NOMO-1 treated with dmso at 0.1 percent for 144 hours (cell line): ENCODE measurements at regions not wholly inside any gene's neighbourhood (a gene's known extent, or its start where the extent isn't known, plus 50 kb on each side); places are given as distances from the start of the nearest gene placed in this dataset.
"Not testable (repeated sequence)": the region's sequence is repeated elsewhere in the genome, so short reads cannot be mapped to it uniquely, and the experiment has no call there.

Experiments used
- DNase-seq: peaks from one replicate; lab custom pipeline; 2025; ENCODE audit not compliant: unreplicated experiment; lab: John Stamatoyannopoulos, UW

GRCh38 chr12:8389296-8389695 lies 66.5 kb upstream of the CLEC6A start:
- DNase-seq, result not testable (repeated sequence)

DNA sequence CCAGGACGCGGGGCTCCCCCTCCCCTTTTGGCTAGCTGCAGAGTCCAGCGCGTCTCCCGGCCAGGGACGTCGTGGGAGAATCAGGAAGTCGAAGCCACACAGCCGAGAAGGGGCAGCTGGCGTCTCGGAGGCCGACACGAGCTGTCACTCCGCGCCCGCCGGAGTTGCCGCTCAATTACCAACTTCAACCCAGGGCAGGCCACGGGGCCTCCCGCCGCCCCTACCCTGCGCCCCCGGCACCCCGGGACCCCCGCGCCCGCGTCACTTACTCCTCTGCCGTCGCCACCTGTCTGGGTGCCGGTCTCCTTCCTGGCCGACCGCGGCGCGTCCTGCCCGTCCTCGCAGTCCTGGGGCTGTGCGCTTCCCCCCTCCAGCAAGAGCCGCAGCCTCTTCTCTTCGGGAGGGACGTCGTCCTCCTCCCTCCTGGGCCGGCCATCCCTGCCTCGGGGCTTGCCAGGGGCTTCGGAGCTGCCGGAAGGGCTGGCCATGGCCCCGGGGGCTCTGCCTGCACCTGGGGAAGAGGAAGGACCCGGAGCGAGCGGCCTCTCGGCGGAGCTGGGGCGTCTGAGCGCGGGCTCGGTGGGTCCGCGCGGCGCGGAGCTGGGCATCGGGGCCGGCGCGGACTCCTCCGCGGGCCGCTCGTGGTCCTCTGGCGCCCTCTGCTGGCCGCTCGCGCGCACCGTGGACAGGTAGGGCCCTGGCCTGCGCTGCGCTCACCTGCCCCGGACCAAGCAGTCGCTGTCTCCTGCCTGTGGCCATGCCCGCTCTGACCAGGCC lies 65.6 kb upstream of the CLEC6A start:
- peak; percentile 1 for DNase-seq

DNA sequence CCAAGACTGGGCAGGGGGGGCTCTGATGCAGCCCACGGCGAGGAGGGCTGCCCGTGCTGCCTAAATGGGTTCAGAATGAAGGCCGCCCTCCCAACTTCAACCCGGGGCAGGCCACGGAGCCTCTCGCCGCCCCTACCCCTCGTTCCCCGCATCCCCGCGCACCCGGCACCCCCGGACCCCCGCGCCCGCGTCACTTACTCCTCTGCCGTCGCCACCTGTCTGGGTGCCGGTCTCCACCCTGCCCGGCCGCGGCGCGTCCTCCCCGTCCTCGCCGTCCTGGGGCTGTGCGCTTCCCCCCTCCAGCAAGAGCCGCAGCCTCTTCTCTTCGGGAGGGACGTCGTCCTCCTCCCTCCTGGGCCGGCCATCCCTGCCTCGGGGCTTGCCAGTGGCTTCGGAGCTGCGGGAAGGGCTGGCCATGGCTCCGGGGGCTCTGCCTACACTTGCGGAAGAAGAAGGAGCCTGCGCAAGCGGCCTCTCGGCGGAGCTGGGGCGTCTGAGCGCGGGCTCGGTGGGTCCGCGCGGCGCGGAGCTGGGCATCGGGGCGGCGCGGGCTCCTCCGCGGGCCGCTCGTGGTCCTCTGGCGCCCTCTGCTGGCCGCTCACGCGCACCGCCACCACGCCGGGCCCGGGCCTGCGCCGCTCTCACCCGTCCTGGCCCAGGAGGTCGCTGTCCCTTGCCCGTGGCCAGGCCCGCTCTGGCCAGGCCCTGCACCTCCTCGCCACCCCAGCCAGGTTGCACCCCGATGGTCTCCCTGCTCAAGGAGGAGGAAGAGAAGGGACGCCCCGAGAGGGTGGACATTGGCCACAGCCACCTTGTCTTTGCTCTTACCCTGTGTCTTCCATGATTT lies 59.3 kb upstream of the CLEC6A start:
- peak; percentile 3 for DNase-seq

DNA sequence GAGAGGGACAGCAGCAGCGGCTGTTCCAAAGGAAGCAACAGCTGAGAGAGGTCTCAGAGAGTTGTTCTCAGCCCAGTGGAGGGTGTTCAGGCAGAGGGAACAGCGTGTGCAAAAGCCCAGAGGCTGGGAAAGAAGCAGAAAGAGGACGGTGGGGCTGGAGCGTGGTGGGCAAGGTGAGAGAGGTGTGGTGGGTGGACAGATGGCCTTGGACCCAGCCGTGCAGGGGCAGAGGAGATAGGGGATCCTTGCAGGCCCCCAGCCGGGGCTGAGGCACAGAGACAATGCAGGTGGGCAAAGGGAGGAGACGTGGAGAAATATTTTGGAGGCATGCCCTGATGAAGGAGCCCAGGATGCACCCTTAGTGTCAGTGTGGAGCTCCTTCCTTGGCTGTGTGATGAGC lies 58.4 kb upstream of the CLEC6A start:
- not testable (repeated sequence) for DNase-seq

GRCh38 chr12:8399496-8400034 lies 56.2 kb upstream of the CLEC6A start:
- not testable (repeated sequence) for DNase-seq

GRCh38 chr12:8403834-8404233 lies 51.9 kb upstream of the CLEC6A start:
- not testable (repeated sequence) for DNase-seq

- not testable (repeated sequence) for DNase-seq
These were observed 51.4 kb upstream of the CLEC6A start for GRCh38 chr12:8404341-8404740.
